Stimulated activated CD4-positive, alpha-beta T cell treated with anti-CD3 and anti-CD28 coated beads, Interleukin-1b, Interleukin-23, amount 100 ng/mL, for 4 hours (primary cell): ENCODE measurements at regions not wholly inside any gene's neighbourhood (a gene's known extent, or its start where the extent isn't known, plus 50 kb on each side); places are given as distances from the start of the nearest gene placed in this dataset.
"Not testable (repeated sequence)": the region's sequence is repeated elsewhere in the genome, so short reads cannot be mapped to it uniquely, and the experiment has no call there.

Source experiments
- DNase-seq, 2 donors: peaks; one replicate each; pipeline ENCODE4 v3.0.0-alpha.2; 2020; ENCODE audit warnings: low read depth in 2 of 2

- no peak for DNase-seq
Observed at GRCh38 chr4:117560329-117560728, 474.0 kb upstream of the NDST3 start.

GRCh38 chr4:117574085-117574484 lies 460.2 kb upstream of the NDST3 start:
- no peak for DNase-seq

- no peak for DNase-seq
Observed at GRCh38 chr4:117575850-117576249, 458.4 kb upstream of the NDST3 start.

GRCh38 chr4:117577686-117578311 lies 456.5 kb upstream of the NDST3 start:
- DNase-seq = no peak

GRCh38 chr4:117588771-117589170 lies 445.5 kb upstream of the NDST3 start:
- no peak for DNase-seq

GRCh38 chr4:117596917-117597480 lies 437.3 kb upstream of the NDST3 start:
- DNase-seq = no peak

- DNase-seq = not testable (repeated sequence)
Observed at GRCh38 chr4:117599393-117599792, 434.9 kb upstream of the NDST3 start.

- DNase-seq = not testable (repeated sequence)
Observed at GRCh38 chr4:117600936-117601335, 433.4 kb upstream of the NDST3 start.

- no peak for DNase-seq
Observed at GRCh38 chr4:117610706-117611308, 423.5 kb upstream of the NDST3 start.

GRCh38 chr4:117621673-117622072 lies 412.6 kb upstream of the NDST3 start:
- no peak for DNase-seq

- DNase-seq = no peak
Observed at GRCh38 chr4:117623326-117623725, 411.0 kb upstream of the NDST3 start.

- no peak for DNase-seq
Observed at GRCh38 chr4:117626664-117627063, 407.6 kb upstream of the NDST3 start.

GRCh38 chr4:117634716-117635115 lies 399.6 kb upstream of the NDST3 start:
- DNase-seq = no peak

- no peak for DNase-seq
Observed at GRCh38 chr4:117637347-117637746, 396.9 kb upstream of the NDST3 start.

- DNase-seq = no peak
Observed at GRCh38 chr4:117640836-117641235, 393.4 kb upstream of the NDST3 start.

- no peak for DNase-seq
Observed at GRCh38 chr4:117641519-117641918, 392.8 kb upstream of the NDST3 start.

- DNase-seq = no peak
Observed at GRCh38 chr4:117654079-117654478, 380.2 kb upstream of the NDST3 start.

GRCh38 chr4:117660668-117661067 lies 373.6 kb upstream of the NDST3 start:
- DNase-seq = no peak

- no peak for DNase-seq
Observed at GRCh38 chr4:117661091-117662072, 372.9 kb upstream of the NDST3 start.

- no peak for DNase-seq
Observed at GRCh38 chr4:117664706-117665444, 369.4 kb upstream of the NDST3 start.

- DNase-seq = no peak
Observed at GRCh38 chr4:117676153-117676552, 358.1 kb upstream of the NDST3 start.

GRCh38 chr4:117678861-117679260 lies 355.4 kb upstream of the NDST3 start:
- DNase-seq = no peak
